CD4-positive, alpha-beta T cell (primary cell): ENCODE measurements at regions not wholly inside any gene's neighbourhood (a gene's known extent, or its start where the extent isn't known, plus 50 kb on each side); places are given as distances from the start of the nearest gene placed in this dataset. TPM values are rescaled to one million over a fixed set of nuclear protein-coding genes. Genes with fewer than 3 reads are reported as not detected.
"Not testable (repeated sequence)": the region's sequence is repeated elsewhere in the genome, so short reads cannot be mapped to it uniquely, and the experiment has no call there.

Experiments used
- ATAC-seq: fragments of 200-7000 bp; cut with Tn5 transposase; one replicate; pipeline ENCODE4 v1.10.0; 2022; ENCODE audit warnings: mild to moderate bottlenecking; ENCODE audit not compliant: poor library complexity
- CTCF ChIA-PET: fragments of 350-600 bp; sonication (Branson Sonifier 250); formaldehyde crosslinking; loops from one replicate; lab custom pipeline; 2021; ENCODE audit warnings: antibody characterized with exemption, inconsistent platforms; lab: Charles Lee
- POLR2A ChIA-PET: fragments of 350-600 bp; sonication (Branson Sonifier 250); formaldehyde crosslinking; loops from one replicate; lab custom pipeline; 2021; ENCODE audit warnings: antibody characterized with exemption, inconsistent platforms; lab: Charles Lee
- DNase-seq, 14 experiments: peaks; one replicate each; pipeline ENCODE4 v3.0.0-alpha.2; 2013 to 2020; ENCODE audit warnings: mixed read lengths in 2 of 14
- H3K27ac ChIP-seq, 2 donors: one replicate each; pipeline versions ENCODE4 v1.5.1 to v1.7.0; 2013; ENCODE audit warnings: low read length in 2 of 2, low read depth in 1 of 2, mild to moderate bottlenecking in 1 of 2
- H3K27me3 ChIP-seq, 2 experiments: 1 replicate in 1 of 2; 2 replicates in 1 of 2; pipeline versions ENCODE4 v1.6.1 to v1.7.0; 2013; ENCODE audit warnings: low read length in 2 of 2, control low read depth in 1 of 2, mild to moderate bottlenecking in 1 of 2, moderate library complexity in 1 of 2; ENCODE audit not compliant: insufficient read depth in 2 of 2, control insufficient read depth in 1 of 2
- H3K36me3 ChIP-seq: one replicate; pipeline ENCODE4 v1.6.1; 2013; ENCODE audit warnings: low read length, control low read depth; ENCODE audit not compliant: insufficient read depth
- H3K4me1 ChIP-seq: one replicate; pipeline ENCODE4 v1.6.1; 2013; ENCODE audit warnings: low read length, control low read depth; ENCODE audit not compliant: insufficient read depth
- H3K4me3 ChIP-seq: one replicate; pipeline ENCODE4 v1.5.1; 2013; ENCODE audit warnings: mild to moderate bottlenecking, low read length, moderate library complexity
- H3K9me3 ChIP-seq, 2 experiments: 1 replicate in 1 of 2; 2 replicates in 1 of 2; pipeline versions ENCODE4 v1.6.1 to v1.7.0; 2013; ENCODE audit warnings: low read length in 2 of 2, mild to moderate bottlenecking in 2 of 2, control low read depth in 1 of 2, moderate library complexity in 1 of 2; ENCODE audit not compliant: control insufficient read depth in 1 of 2, insufficient read depth in 1 of 2
- H3K27ac Mint-ChIP-seq: one replicate; pipeline ENCODE4 v1.8.0; 2020; ENCODE audit warnings: mixed read lengths
- H3K27me3 Mint-ChIP-seq: one replicate; pipeline ENCODE4 v1.8.0; 2021; ENCODE audit warnings: mixed read lengths
- H3K36me3 Mint-ChIP-seq: one replicate; pipeline ENCODE4 v1.8.0; 2021; ENCODE audit warnings: low read depth, mixed read lengths
- H3K4me1 Mint-ChIP-seq: one replicate; pipeline ENCODE4 v1.8.0; 2021; ENCODE audit warnings: low read depth, mixed read lengths
- H3K4me3 Mint-ChIP-seq: one replicate; pipeline ENCODE4 v1.8.0; 2020; ENCODE audit warnings: mild to moderate bottlenecking, mixed read lengths
- H3K9me3 Mint-ChIP-seq: one replicate; pipeline ENCODE4 v1.8.0; 2020; ENCODE audit warnings: mixed read lengths
- intact Hi-C, 2 experiments: fragments of 100-400 bp; cut with DNase I in 1 of 2; cut with micrococcal nuclease in 1 of 2; formaldehyde crosslinking; loops; one replicate each; pipeline versions ENCODE4 v1.15.1 to v1.9.0; 2023 to 2025; cut with DNase I, micrococcal nuclease
- microRNA-seq: library from miRNA; unstranded; fragments of <30 nt; microRNA quantifications from one replicate; pipeline ENCODE4 v1.2.0, GENCODE V29; 2021; ENCODE audit warnings: borderline microRNAs expressed, borderline replicate concordance

DNA sequence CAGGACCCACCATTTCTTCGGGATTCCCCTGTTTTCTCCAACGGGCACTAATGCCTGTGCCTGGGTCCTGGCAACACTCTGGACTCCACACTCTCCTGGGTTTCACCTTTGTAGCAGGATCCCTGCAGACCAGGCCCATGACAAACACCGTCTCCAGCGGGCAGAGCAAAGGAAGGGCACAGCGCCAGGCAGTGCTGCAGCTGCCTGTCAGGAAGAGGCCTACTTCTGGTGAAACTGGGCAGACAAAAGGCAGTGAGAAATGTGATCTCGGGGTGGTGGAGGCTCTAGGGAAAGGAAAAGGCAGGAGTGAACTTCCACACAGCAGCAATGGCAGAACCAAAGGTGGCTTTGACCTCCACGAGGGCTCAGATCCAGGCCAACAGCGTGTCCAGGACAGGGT is 165.3 kb downstream of the OR4F15 start:
- H3K27ac ChIP-seq, H3K9me3 Mint-ChIP-seq, H3K4me1 ChIP-seq, H3K4me3 Mint-ChIP-seq, H3K27me3 Mint-ChIP-seq, POLR2A ChIA-PET, H3K36me3 Mint-ChIP-seq, H3K36me3 ChIP-seq, ATAC-seq, CTCF ChIA-PET, H3K4me3 ChIP-seq, H3K27ac Mint-ChIP-seq, H3K4me1 Mint-ChIP-seq, DNase-seq, H3K27me3 ChIP-seq, H3K9me3 ChIP-seq, intact Hi-C loops: not testable (repeated sequence)

DNA sequence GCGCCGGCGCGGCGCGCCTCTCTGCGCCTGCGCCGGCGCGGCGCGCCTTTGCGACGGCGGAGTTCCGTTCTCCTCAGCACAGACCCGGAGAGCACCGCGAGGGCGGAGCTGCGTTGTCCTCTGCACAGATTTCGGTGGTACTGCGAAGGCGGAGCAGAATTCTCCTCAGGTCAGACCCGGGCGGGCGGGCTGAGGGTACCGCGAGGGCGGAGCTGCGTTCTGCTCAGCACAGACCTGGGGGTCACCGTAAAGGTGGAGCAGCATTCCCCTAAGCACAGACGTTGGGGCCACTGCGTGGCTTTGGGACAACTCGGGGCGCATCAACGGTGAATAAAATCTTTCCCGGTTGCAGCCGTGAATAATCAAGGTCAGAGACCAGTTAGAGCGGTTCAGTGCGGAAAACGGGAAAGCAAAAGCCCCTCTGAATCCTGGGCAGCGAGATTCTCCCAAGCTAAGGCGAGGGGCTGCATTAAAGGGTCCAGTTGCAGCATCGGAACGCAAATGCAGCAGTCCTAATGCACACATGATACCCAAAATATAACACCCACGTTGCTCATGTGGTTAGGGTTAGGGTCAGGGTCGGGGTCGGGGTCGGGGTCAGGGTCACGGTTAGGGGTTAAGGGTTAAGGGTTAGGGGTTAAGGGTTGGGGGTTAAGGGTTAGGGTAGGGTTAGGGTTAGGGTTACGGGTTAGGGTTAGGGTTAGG is 168.4 kb downstream of the OR4F15 start:
- H3K4me3 ChIP-seq, H3K27me3 Mint-ChIP-seq, intact Hi-C loops, H3K4me3 Mint-ChIP-seq, H3K27ac Mint-ChIP-seq, H3K9me3 ChIP-seq, H3K27ac ChIP-seq, CTCF ChIA-PET, H3K36me3 ChIP-seq, H3K36me3 Mint-ChIP-seq, H3K4me1 Mint-ChIP-seq, POLR2A ChIA-PET, H3K9me3 Mint-ChIP-seq, H3K27me3 ChIP-seq, H3K4me1 ChIP-seq: not testable (repeated sequence)
- peak; percentile 76 for ATAC-seq
- peak in 5 of 14 experiments; percentile 11 to 45 (median 27) for DNase-seq

Small RNAs in the stretch of these regions (microRNA-seq; reads per million reads assigned to microRNA genes)
- gene MIR1302-10 = not detected
- not detected for gene MIR6859-3
